ENCODE measurements at regions not wholly inside any gene's neighbourhood (a gene's known extent, or its start where the extent isn't known, plus 50 kb on each side); places are given as distances from the start of the nearest gene placed in this dataset.

- Histone ChIP-seq H3K9me3 (replicated peaks; ENCODE audit: control insufficient read depth, insufficient read depth, low read length) (no peaks in the 10 kb centered on the region), H3K9ac (replicated peaks; ENCODE audit: extremely low read depth, insufficient read depth, low read length) (no peak overlapping the region), H3K4me2 (ENCODE audit: insufficient read depth, low read length) (no peak overlapping the region), H3K27me3 (ENCODE audit: control insufficient read depth in 2 of 2, insufficient read depth in 2 of 2, low read length in 2 of 2) (no peaks in the 10 kb centered on the region), H3K27ac (ENCODE audit: insufficient read depth, low read depth, low read length) (no peak overlapping the region), H3K4me1 (ENCODE audit: control insufficient read depth, extremely low read depth, insufficient read depth, low read length) (no peaks in the 10 kb centered on the region), H2AFZ (ENCODE audit: low read depth, low read length) (no peak overlapping the region), H3K9me1 (replicated peaks; ENCODE audit: control insufficient read depth, extremely low read depth, insufficient read depth, low read length) (no peaks in the 10 kb centered on the region), H3K36me3 (ENCODE audit: control insufficient read depth in 2 of 2, extremely low read depth in 1 of 2, insufficient read depth in 2 of 2, low read length in 2 of 2) (no peaks in the 10 kb centered on the region), H4K20me1 (replicated peaks; ENCODE audit: control insufficient read depth, extremely low read depth, insufficient read depth, low read length) (no peaks in the 10 kb centered on the region), H3K79me2 (ENCODE audit: control insufficient read depth, insufficient read depth, low read length) (no peaks in the 10 kb centered on the region), H3K4me3 (replicated peaks in 1 of 3; ENCODE audit: insufficient read depth in 1 of 3, low read depth in 1 of 3, low read length in 3 of 3) (no peak overlapping the region)
- no TSS peak for BruUV-seq (replicated peaks)
- no peak for TF ChIP-seq EZH2 (IDR thresholded peaks at IDR 0.05; ENCODE audit: borderline replicate concordance, low read depth, low read length, severe bottlenecking)
- TF ChIP-seq POLR2A (IDR thresholded peaks at IDR 0.05; ENCODE audit: low read depth, low read length): no peak
- DNase-seq (ENCODE audit: low read depth, low spot score) (no peak), FAIRE-seq (no peak)
- ChIA-PET POLR2A (no interaction called here), CTCF (no interaction called here)
- dilution Hi-C loops (cut with MboI; ENCODE audit: extremely low pct_ligation_motif_present, low sequenced_read_pairs): no loop called here
- intact Hi-C loops (cut with micrococcal nuclease): no loop called here
Measured at GRCh38 chr6:113258771-113259170, 598.4 kb upstream of the MARCKS start.

GRCh38 chr6:113271437-113271836, 585.7 kb upstream of the MARCKS start:
- H3K27me3 ChIP-seq (ENCODE audit: control insufficient read depth in 2 of 2, insufficient read depth in 2 of 2, low read length in 2 of 2): no peaks in the 10 kb centered on the region
- H3K9me1 ChIP-seq (replicated peaks; ENCODE audit: control insufficient read depth, extremely low read depth, insufficient read depth, low read length): no peaks in the 10 kb centered on the region
- H4K20me1 ChIP-seq (replicated peaks; ENCODE audit: control insufficient read depth, extremely low read depth, insufficient read depth, low read length): no peaks in the 10 kb centered on the region
- no peak overlapping the region for H3K4me2 ChIP-seq (ENCODE audit: insufficient read depth, low read length)
- no peak overlapping the region for H2AFZ ChIP-seq (ENCODE audit: low read depth, low read length)
- H3K9ac ChIP-seq (replicated peaks; ENCODE audit: extremely low read depth, insufficient read depth, low read length): no peak overlapping the region
- DNase-seq (ENCODE audit: low read depth, low spot score): no peak
- BruUV-seq (replicated peaks): no TSS peak
- peaks cover 9% of the 10 kb centered on the region for H3K9me3 ChIP-seq (replicated peaks; ENCODE audit: control insufficient read depth, insufficient read depth, low read length)
- H3K36me3 ChIP-seq (ENCODE audit: control insufficient read depth in 2 of 2, extremely low read depth in 1 of 2, insufficient read depth in 2 of 2, low read length in 2 of 2): no peaks in the 10 kb centered on the region
- no peaks in the 10 kb centered on the region for H3K79me2 ChIP-seq (ENCODE audit: control insufficient read depth, insufficient read depth, low read length)
- H3K27ac ChIP-seq (ENCODE audit: insufficient read depth, low read depth, low read length): no peak overlapping the region
- dilution Hi-C loops (cut with MboI; ENCODE audit: extremely low pct_ligation_motif_present, low sequenced_read_pairs) (no loop called here), intact Hi-C loops (cut with micrococcal nuclease) (no loop called here)
- no peak for TF ChIP-seq POLR2AphosphoS5 (IDR thresholded peaks at IDR 0.05; ENCODE audit: insufficient read depth, low read depth, low read length)
- TF ChIP-seq FOS (IDR thresholded peaks at IDR 0.05; ENCODE audit: borderline replicate concordance, insufficient read depth, low read length): no peak
- TF ChIP-seq MYC (IDR thresholded peaks at IDR 0.05; ENCODE audit: low read depth, low read length): no peak
- TF ChIP-seq EZH2 (IDR thresholded peaks at IDR 0.05; ENCODE audit: borderline replicate concordance, low read depth, low read length, severe bottlenecking): no peak
- TF ChIP-seq, protein P1, sequence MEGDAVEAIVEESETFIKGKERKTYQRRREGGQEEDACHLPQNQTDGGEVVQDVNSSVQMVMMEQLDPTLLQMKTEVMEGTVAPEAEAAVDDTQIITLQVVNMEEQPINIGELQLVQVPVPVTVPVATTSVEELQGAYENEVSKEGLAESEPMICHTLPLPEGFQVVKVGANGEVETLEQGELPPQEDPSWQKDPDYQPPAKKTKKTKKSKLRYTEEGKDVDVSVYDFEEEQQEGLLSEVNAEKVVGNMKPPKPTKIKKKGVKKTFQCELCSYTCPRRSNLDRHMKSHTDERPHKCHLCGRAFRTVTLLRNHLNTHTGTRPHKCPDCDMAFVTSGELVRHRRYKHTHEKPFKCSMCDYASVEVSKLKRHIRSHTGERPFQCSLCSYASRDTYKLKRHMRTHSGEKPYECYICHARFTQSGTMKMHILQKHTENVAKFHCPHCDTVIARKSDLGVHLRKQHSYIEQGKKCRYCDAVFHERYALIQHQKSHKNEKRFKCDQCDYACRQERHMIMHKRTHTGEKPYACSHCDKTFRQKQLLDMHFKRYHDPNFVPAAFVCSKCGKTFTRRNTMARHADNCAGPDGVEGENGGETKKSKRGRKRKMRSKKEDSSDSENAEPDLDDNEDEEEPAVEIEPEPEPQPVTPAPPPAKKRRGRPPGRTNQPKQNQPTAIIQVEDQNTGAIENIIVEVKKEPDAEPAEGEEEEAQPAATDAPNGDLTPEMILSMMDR (IDR thresholded peaks at IDR 0.05; ENCODE audit: extremely low read depth in 1 of 2, insufficient read depth in 1 of 2, low read depth in 1 of 2, low read length in 2 of 2): no peak
- TF ChIP-seq POLR2A (IDR thresholded peaks at IDR 0.05; ENCODE audit: low read depth, low read length): no peak
- TF ChIP-seq JUN (IDR thresholded peaks at IDR 0.05; ENCODE audit: borderline replicate concordance, insufficient read depth, insufficient read length, low read depth): no peak
- TF ChIP-seq GATA2 (IDR thresholded peaks at IDR 0.05; ENCODE audit: insufficient read depth, insufficient read length, low read depth, low read length): no peak
- TF ChIP-seq, protein P2, sequence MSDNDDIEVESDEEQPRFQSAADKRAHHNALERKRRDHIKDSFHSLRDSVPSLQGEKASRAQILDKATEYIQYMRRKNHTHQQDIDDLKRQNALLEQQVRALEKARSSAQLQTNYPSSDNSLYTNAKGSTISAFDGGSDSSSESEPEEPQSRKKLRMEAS (IDR thresholded peaks at IDR 0.05; ENCODE audit: insufficient read depth, insufficient read length): no peak
- H3K4me3 ChIP-seq (replicated peaks in 1 of 3; ENCODE audit: insufficient read depth in 1 of 3, low read depth in 1 of 3, low read length in 3 of 3): no peak overlapping the region
- POLR2A ChIA-PET: no interaction called here
- peaks cover 9% of the 10 kb centered on the region for H3K4me1 ChIP-seq (ENCODE audit: control insufficient read depth, extremely low read depth, insufficient read depth, low read length)
- CTCF ChIA-PET: no interaction called here
- FAIRE-seq: no peak

Measured in endothelial cell of umbilical vein (primary cell).